IPS-18c (cell line): ENCODE measurements at regions not wholly inside any gene's neighbourhood (a gene's known extent, or its start where the extent isn't known, plus 50 kb on each side); places are given as distances from the start of the nearest gene placed in this dataset.

Experiments used
- H3K4me3 ChIP-seq: 2 replicates; pipeline ENCODE4 v1.7.0; 2013; ENCODE audit warnings: low read depth, mild to moderate bottlenecking, low read length, moderate library complexity; ENCODE audit not compliant: insufficient read depth
- H3K9me3 ChIP-seq: one replicate; pipeline ENCODE4 v1.6.1; 2013; ENCODE audit warnings: mild to moderate bottlenecking, low read length, moderate library complexity; ENCODE audit not compliant: control insufficient read depth, insufficient read depth

- H3K4me3 ChIP-seq: no peak overlapping the region
- H3K9me3 ChIP-seq: no peaks in the 10 kb centered on the region
These were observed 118.9 kb downstream of the TMA16 start for GRCh38 chr4:163613383-163613782.

GRCh38 chr4:163614866-163615265 lies 120.4 kb downstream of the TMA16 start:
- Histone ChIP-seq H3K4me3 (no peak overlapping the region), H3K9me3 (no peaks in the 10 kb centered on the region)

- H3K9me3 ChIP-seq: no peaks in the 10 kb centered on the region
- no peak overlapping the region for H3K4me3 ChIP-seq
These were observed 124.4 kb downstream of the TMA16 start for GRCh38 chr4:163618845-163619244.

- H3K4me3 ChIP-seq: no peak overlapping the region
- no peaks in the 10 kb centered on the region for H3K9me3 ChIP-seq
These were observed 126.2 kb downstream of the TMA16 start for GRCh38 chr4:163620738-163621137.

- H3K9me3 ChIP-seq: no peaks in the 10 kb centered on the region
- H3K4me3 ChIP-seq: no peak overlapping the region
These were observed 127.3 kb downstream of the TMA16 start for GRCh38 chr4:163621821-163622220.

- Histone ChIP-seq H3K9me3 (no peaks in the 10 kb centered on the region), H3K4me3 (no peak overlapping the region)
These were observed 128.0 kb downstream of the TMA16 start for GRCh38 chr4:163622379-163623035.

GRCh38 chr4:163623787-163624186 lies 129.3 kb downstream of the TMA16 start:
- Histone ChIP-seq H3K9me3 (no peaks in the 10 kb centered on the region), H3K4me3 (no peak overlapping the region)

- Histone ChIP-seq H3K4me3 (no peak overlapping the region), H3K9me3 (no peaks in the 10 kb centered on the region)
These were observed 130.2 kb downstream of the TMA16 start for GRCh38 chr4:163624727-163625126.

GRCh38 chr4:163631288-163631687 lies 136.8 kb downstream of the TMA16 start:
- Histone ChIP-seq H3K9me3 (peaks cover 4% of the 10 kb centered on the region), H3K4me3 (no peak overlapping the region)

GRCh38 chr4:163638909-163639308 lies 144.4 kb downstream of the TMA16 start:
- Histone ChIP-seq H3K4me3 (no peak overlapping the region), H3K9me3 (peaks cover under 1% of the 10 kb centered on the region)

- peaks cover 3% of the 10 kb centered on the region for H3K9me3 ChIP-seq
- no peak overlapping the region for H3K4me3 ChIP-seq
These were observed 155.1 kb downstream of the TMA16 start for GRCh38 chr4:163649557-163650091.

- H3K4me3 ChIP-seq: no peak overlapping the region
- no peaks in the 10 kb centered on the region for H3K9me3 ChIP-seq
These were observed 157.3 kb downstream of the TMA16 start for GRCh38 chr4:163651761-163652160.

GRCh38 chr4:163654621-163655020 lies 160.1 kb downstream of the TMA16 start:
- Histone ChIP-seq H3K9me3 (no peaks in the 10 kb centered on the region), H3K4me3 (no peak overlapping the region)

GRCh38 chr4:163660636-163661035 lies 166.1 kb downstream of the TMA16 start:
- H3K9me3 ChIP-seq: no peaks in the 10 kb centered on the region
- H3K4me3 ChIP-seq: no peak overlapping the region

GRCh38 chr4:163662768-163663167 lies 168.3 kb downstream of the TMA16 start:
- Histone ChIP-seq H3K4me3 (no peak overlapping the region), H3K9me3 (no peaks in the 10 kb centered on the region)

- Histone ChIP-seq H3K4me3 (no peak overlapping the region), H3K9me3 (no peaks in the 10 kb centered on the region)
These were observed 169.2 kb downstream of the TMA16 start for GRCh38 chr4:163663454-163664225.

- Histone ChIP-seq H3K4me3 (no peak overlapping the region), H3K9me3 (no peaks in the 10 kb centered on the region)
These were observed 170.6 kb downstream of the TMA16 start for GRCh38 chr4:163665101-163665500.
